HEK293 (cell line): ENCODE measurements at regions not wholly inside any gene's neighbourhood (a gene's known extent, or its start where the extent isn't known, plus 50 kb on each side); places are given as distances from the start of the nearest gene placed in this dataset.

Experiments used
- CTCF ChIA-PET: fragments of 350-600 bp; formaldehyde crosslinking; extraction: SDS; loops from one replicate; lab custom pipeline; 2021; ENCODE audit warnings: antibody characterized with exemption; lab: Yijun Ruan, JAX
- POLR2A ChIA-PET: fragments of 300-600 bp; formaldehyde crosslinking; extraction: SDS; loops from one replicate; lab custom pipeline; 2020; ENCODE audit warnings: antibody characterized with exemption, inconsistent platforms; lab: Yijun Ruan, JAX
- H3K27ac ChIP-seq: fragments of 200-500 bp; sonication (Bioruptor generic); 2 replicates; pipeline ENCODE4 v1.5.1; 2014; ENCODE audit warnings: low read depth, low read length, control low read depth, inconsistent platforms; ENCODE audit errors: extremely low read depth
- H3K36me3 ChIP-seq, 2 experiments: fragments of 200-500 bp in 1 of 2; sonication (Bioruptor generic) in 1 of 2; 1 replicate in 1 of 2; 2 replicates in 1 of 2; pipeline ENCODE4 v1.5.1; 2014 to 2017; ENCODE audit warnings: inconsistent platforms in 2 of 2, low read length in 2 of 2; ENCODE audit not compliant: control insufficient read depth in 2 of 2, insufficient read depth in 1 of 2
- H3K4me1 ChIP-seq: fragments of 200-500 bp; sonication (Bioruptor generic); 2 replicates; pipeline ENCODE4 v1.5.1; 2014; ENCODE audit warnings: mild to moderate bottlenecking, low read length, inconsistent platforms; ENCODE audit not compliant: control insufficient read depth, insufficient read depth
- H3K4me3 ChIP-seq: 2 replicates; pipeline ENCODE4 v1.5.1; 2011; ENCODE audit warnings: low read depth, mild to moderate bottlenecking, control low read depth, low read length, moderate library complexity
- H3K9me3 ChIP-seq: fragments of 200-500 bp; sonication (Bioruptor generic); 2 replicates; pipeline ENCODE4 v1.5.1; 2014; ENCODE audit warnings: low read depth, low read length, inconsistent platforms; ENCODE audit not compliant: control insufficient read depth, insufficient read depth
- EGR2 ChIP-seq: fragments of 450-650 bp; formaldehyde crosslinking; IDR thresholded peaks from 2 replicates; pipeline ENCODE4 v1.5.1; 2016; ENCODE audit warnings: low read depth, missing biosample characterization, missing genetic modification characterization
- IKZF3 ChIP-seq: fragments of 450-650 bp; IDR thresholded peaks from 2 replicates; pipeline ENCODE4 v1.5.0; 2018; ENCODE audit warnings: missing biosample characterization, mild to moderate bottlenecking, missing genetic modification characterization, moderate library complexity
- KLF1 ChIP-seq: fragments of 450-650 bp; formaldehyde crosslinking; IDR thresholded peaks from 2 replicates; pipeline ENCODE4 v1.5.1; 2016; ENCODE audit warnings: missing biosample characterization, missing genetic modification characterization
- PBX3 ChIP-seq: sonication (generic); formaldehyde crosslinking; IDR thresholded peaks from 2 replicates; pipeline ENCODE4 v1.8.1; 2022; ENCODE audit warnings: mild to moderate bottlenecking, moderate library complexity, missing genetic modification reagents
- ZBTB11 ChIP-seq: fragments of 450-650 bp; formaldehyde crosslinking; conservative IDR thresholded peaks from 2 replicates; pipeline ENCODE4 v1.5.1; 2016; ENCODE audit warnings: low read depth, missing biosample characterization, missing genetic modification characterization
- ZBTB21 ChIP-seq: fragments of 450-650 bp; formaldehyde crosslinking; IDR thresholded peaks from 2 replicates; pipeline ENCODE4 v1.5.1; 2017; ENCODE audit warnings: missing biosample characterization, missing genetic modification characterization
- ZBTB7A ChIP-seq: fragments of 450-650 bp; formaldehyde crosslinking; IDR thresholded peaks from 2 replicates; pipeline ENCODE4 v1.5.1; 2016; ENCODE audit warnings: low read depth, missing biosample characterization, missing genetic modification characterization
- ZFHX2 ChIP-seq: fragments of 450-650 bp; formaldehyde crosslinking; conservative IDR thresholded peaks from 2 replicates; pipeline ENCODE4 v1.5.1; 2016; ENCODE audit warnings: missing biosample characterization, missing genetic modification characterization
- ZNF133 ChIP-seq: fragments of 450-650 bp; formaldehyde crosslinking; IDR thresholded peaks from 2 replicates; pipeline ENCODE4 v1.5.1; 2016; ENCODE audit warnings: missing biosample characterization, missing genetic modification characterization
- ZNF138 ChIP-seq: fragments of 450-650 bp; formaldehyde crosslinking; IDR thresholded peaks from 2 replicates; pipeline ENCODE4 v1.5.1; 2016; ENCODE audit warnings: missing biosample characterization, missing genetic modification characterization, borderline replicate concordance
- ZNF16 ChIP-seq: fragments of 450-650 bp; formaldehyde crosslinking; IDR thresholded peaks from 2 replicates; pipeline ENCODE4 v1.5.1; 2016; ENCODE audit warnings: low read depth, missing biosample characterization, missing genetic modification characterization
- ZNF175 ChIP-seq: fragments of 450-650 bp; formaldehyde crosslinking; IDR thresholded peaks from 2 replicates; pipeline ENCODE4 v1.5.1; 2016; ENCODE audit warnings: missing biosample characterization, missing genetic modification characterization
- ZNF24 ChIP-seq: fragments of 450-650 bp; formaldehyde crosslinking; IDR thresholded peaks from 2 replicates; pipeline ENCODE4 v1.5.1; 2016; ENCODE audit warnings: missing biosample characterization, missing genetic modification characterization
- ZNF416 ChIP-seq: fragments of 450-650 bp; formaldehyde crosslinking; IDR thresholded peaks from 2 replicates; pipeline ENCODE4 v1.5.1; 2016; ENCODE audit warnings: missing biosample characterization, missing genetic modification characterization
- ZNF423 ChIP-seq: fragments of 450-650 bp; formaldehyde crosslinking; IDR thresholded peaks from 2 replicates; pipeline ENCODE4 v1.5.1; 2016; ENCODE audit warnings: missing biosample characterization, missing genetic modification characterization
- ZNF449 ChIP-seq: fragments of 450-650 bp; formaldehyde crosslinking; IDR thresholded peaks from 2 replicates; pipeline ENCODE4 v1.5.1; 2017; ENCODE audit warnings: missing biosample characterization, mild to moderate bottlenecking, missing genetic modification characterization, moderate library complexity
- ZNF654 ChIP-seq: fragments of 450-650 bp; formaldehyde crosslinking; IDR thresholded peaks from 2 replicates; pipeline ENCODE4 v1.5.1; 2016; ENCODE audit warnings: low read depth, missing biosample characterization, missing genetic modification characterization
- ZNF677 ChIP-seq: fragments of 450-650 bp; IDR thresholded peaks from 2 replicates; pipeline ENCODE4 v1.5.0; 2018; ENCODE audit warnings: missing biosample characterization, mild to moderate bottlenecking, missing genetic modification characterization, moderate library complexity
- ZNF837 ChIP-seq: fragments of 450-650 bp; formaldehyde crosslinking; IDR thresholded peaks from 2 replicates; pipeline ENCODE4 v1.5.1; 2016; ENCODE audit warnings: missing biosample characterization, missing genetic modification characterization
- ZSCAN16 ChIP-seq: fragments of 450-650 bp; formaldehyde crosslinking; IDR thresholded peaks from 2 replicates; pipeline ENCODE4 v1.5.1; 2016; ENCODE audit warnings: missing biosample characterization, missing genetic modification characterization
- ZSCAN23 ChIP-seq: fragments of 450-650 bp; formaldehyde crosslinking; IDR thresholded peaks from 2 replicates; pipeline ENCODE4 v1.5.1; 2016; ENCODE audit warnings: missing biosample characterization, missing genetic modification characterization
- ZXDB ChIP-seq: fragments of 450-650 bp; formaldehyde crosslinking; IDR thresholded peaks from 2 replicates; pipeline ENCODE4 v1.5.1; 2016; ENCODE audit warnings: missing biosample characterization, missing genetic modification characterization

GRCh38 chr15:39471785-39472574 is 108.9 kb upstream of the THBS1 start:
- Histone ChIP-seq H3K4me3 (no peak overlapping the region), H3K4me1 (no peaks in the 10 kb centered on the region), H3K9me3 (no peaks in the 10 kb centered on the region), H3K36me3 (no peaks in the 10 kb centered on the region), H3K27ac (no peak overlapping the region)
- POLR2A ChIA-PET: no interaction called here
- CTCF ChIA-PET: interaction anchor here (0.6 to 1.1 kb wide), 2 partner anchors 108 to 269 kb away, joined by 3 to 4 read pairs; no protein-coding TSS in a partner anchor
- no peak for TF ChIP-seq ZNF423
- no peak for TF ChIP-seq ZBTB7A (tag by site-specific recombination)
- no peak for TF ChIP-seq ZNF677 (tag by site-specific recombination)
- TF ChIP-seq ZNF837: no peak
- no peak for TF ChIP-seq ZSCAN16 (tag by site-specific recombination)
- no peak for TF ChIP-seq ZNF449 (tag by site-specific recombination)

DNA sequence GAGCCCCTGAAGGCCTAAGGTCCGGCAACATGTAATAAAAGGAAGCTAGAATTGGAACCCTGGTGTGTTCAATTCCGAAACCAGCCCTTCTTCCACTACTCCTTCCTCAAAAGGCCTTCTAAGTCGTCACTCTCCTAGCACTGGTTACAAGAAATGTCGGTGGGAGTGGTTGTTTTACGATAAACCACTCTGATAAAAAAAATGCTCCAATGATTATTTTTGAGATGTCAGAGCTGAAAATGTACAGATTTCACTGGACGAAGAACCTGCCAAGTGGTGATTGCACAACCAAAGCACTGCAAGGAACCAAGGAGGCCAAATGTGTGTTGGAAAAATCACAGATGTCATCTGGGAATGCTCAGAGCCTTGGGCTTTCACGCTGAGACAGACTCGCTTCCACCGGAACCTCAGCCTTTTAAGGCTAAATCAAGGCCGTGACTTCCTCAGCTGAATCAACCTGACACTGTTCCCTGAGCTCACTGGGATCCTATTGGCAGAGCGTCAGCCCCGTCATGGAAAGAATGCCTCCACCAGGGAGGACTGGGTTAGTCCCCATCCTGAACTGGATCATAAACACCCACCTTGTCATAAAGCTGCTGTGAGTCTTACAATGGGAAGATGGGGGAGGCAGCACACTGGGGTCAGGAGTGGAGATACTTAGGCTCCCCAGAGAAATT is 108.1 kb upstream of the THBS1 start:
- Histone ChIP-seq H3K27ac (no peak overlapping the region), H3K9me3 (no peaks in the 10 kb centered on the region), H3K36me3 (no peaks in the 10 kb centered on the region), H3K4me3 (no peak overlapping the region), H3K4me1 (no peaks in the 10 kb centered on the region)
- ChIA-PET CTCF (no interaction called here), POLR2A (no interaction called here)
- TF ChIP-seq ZFHX2 (tag by site-specific recombination): peak; percentile 23; the same call in 1 of the 2 replicates
- 0 out of 2 replicates have a peak, but pooled peaks have one; percentile 23 for TF ChIP-seq EGR2
- TF ChIP-seq IKZF3 (tag by site-specific recombination): no peak

DNA sequence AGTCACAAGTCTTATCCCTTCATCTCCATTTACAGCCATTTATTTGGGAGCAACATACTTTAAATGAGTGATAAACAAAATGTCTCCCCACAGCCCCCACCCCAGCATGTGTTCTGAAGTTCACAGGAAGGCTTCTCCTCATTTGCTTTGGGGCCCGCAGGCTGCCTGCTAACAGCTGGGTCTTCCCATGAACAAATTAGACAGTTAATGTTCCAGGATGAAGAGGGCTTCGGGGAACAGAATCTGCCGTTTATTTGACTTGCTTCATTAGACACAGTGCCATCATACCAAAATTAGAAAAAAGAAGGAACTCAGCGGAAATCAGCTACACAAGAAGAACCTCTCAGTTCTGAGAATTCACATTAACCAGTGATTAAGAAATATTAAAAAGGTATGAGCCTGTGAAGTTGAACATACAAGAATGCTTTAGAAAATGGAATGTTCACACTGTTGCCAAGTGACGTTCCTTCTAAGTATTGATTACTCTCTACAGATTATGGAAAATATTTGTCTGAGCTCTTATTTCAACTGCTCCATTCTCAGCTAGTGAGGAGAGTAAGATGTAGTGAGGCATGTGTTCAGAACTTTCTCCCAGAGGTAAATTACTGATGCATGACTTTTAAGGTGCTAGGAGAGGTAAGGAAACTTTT is 107.5 kb upstream of the THBS1 start:
- ChIA-PET CTCF (interaction anchor here (1.1 kb wide), 1 partner anchor 11 kb away, joined by 3 read pairs; no protein-coding TSS in a partner anchor), POLR2A (no interaction called here)
- Histone ChIP-seq H3K36me3 (no peaks in the 10 kb centered on the region), H3K27ac (no peak overlapping the region), H3K9me3 (no peaks in the 10 kb centered on the region), H3K4me1 (no peaks in the 10 kb centered on the region), H3K4me3 (no peak overlapping the region)
- TF ChIP-seq ZXDB (tag by site-specific recombination): no peak
- TF ChIP-seq ZSCAN23: no peak
- no peak for TF ChIP-seq ZNF24 (tag by site-specific recombination)
- TF ChIP-seq ZBTB11: no peak
- no peak for TF ChIP-seq ZNF837
- no peak for TF ChIP-seq PBX3 (CRISPR knock-in tag)
- no peak for TF ChIP-seq ZBTB21 (tag by site-specific recombination)
- TF ChIP-seq KLF1: no peak
- no peak for TF ChIP-seq ZNF654 (tag by site-specific recombination)
- no peak for TF ChIP-seq ZNF16 (tag by site-specific recombination)
- TF ChIP-seq ZNF133 (tag by site-specific recombination): no peak
- TF ChIP-seq ZNF138: no peak
- no peak for TF ChIP-seq ZNF416
- no peak for TF ChIP-seq ZNF175 (tag by site-specific recombination)
